ENCODE measurements at regions not wholly inside any gene's neighbourhood (a gene's known extent, or its start where the extent isn't known, plus 50 kb on each side); places are given as distances from the start of the nearest gene placed in this dataset.

DNA sequence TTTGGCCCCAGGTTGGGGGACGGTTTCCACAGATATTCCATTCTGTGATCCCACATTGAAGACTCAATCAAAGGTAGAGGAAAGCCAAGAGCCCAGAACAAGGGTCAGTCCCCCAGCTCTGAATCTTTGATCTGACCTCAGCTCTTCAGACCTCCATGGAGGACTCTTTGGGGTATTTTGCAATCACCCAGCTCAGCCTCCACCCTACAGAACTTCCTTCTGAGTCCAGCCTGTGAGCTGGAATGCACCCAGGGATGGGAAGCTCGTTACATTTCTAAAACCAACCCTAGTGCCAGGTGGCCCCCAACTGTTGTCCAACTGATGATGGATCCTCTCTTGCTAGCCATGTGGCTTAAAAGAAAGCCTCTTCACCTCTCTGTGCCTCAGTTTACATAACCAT lies 335.3 kb downstream of the MN1 start:
- TF ChIP-seq, protein P1, sequence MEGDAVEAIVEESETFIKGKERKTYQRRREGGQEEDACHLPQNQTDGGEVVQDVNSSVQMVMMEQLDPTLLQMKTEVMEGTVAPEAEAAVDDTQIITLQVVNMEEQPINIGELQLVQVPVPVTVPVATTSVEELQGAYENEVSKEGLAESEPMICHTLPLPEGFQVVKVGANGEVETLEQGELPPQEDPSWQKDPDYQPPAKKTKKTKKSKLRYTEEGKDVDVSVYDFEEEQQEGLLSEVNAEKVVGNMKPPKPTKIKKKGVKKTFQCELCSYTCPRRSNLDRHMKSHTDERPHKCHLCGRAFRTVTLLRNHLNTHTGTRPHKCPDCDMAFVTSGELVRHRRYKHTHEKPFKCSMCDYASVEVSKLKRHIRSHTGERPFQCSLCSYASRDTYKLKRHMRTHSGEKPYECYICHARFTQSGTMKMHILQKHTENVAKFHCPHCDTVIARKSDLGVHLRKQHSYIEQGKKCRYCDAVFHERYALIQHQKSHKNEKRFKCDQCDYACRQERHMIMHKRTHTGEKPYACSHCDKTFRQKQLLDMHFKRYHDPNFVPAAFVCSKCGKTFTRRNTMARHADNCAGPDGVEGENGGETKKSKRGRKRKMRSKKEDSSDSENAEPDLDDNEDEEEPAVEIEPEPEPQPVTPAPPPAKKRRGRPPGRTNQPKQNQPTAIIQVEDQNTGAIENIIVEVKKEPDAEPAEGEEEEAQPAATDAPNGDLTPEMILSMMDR (conservative IDR thresholded peaks at IDR 0.05; ENCODE audit: low read depth, low read length) = no peak
- no peak for TF ChIP-seq EZH2 (IDR thresholded peaks at IDR 0.05; ENCODE audit: borderline replicate concordance, low read depth, low read length, poor library complexity, severe bottlenecking)

All from A673 (cell line).